SU-DHL-6 (cell line): ENCODE measurements at regions not wholly inside any gene's neighbourhood (a gene's known extent, or its start where the extent isn't known, plus 50 kb on each side); places are given as distances from the start of the nearest gene placed in this dataset.

Experiments
- H2AFZ ChIP-seq: fragments of 200-600 bp; sonication (generic); 2 replicates; pipeline ENCODE4 v1.6.1; 2014; ENCODE audit warnings: low read depth, mild to moderate bottlenecking, moderate library complexity, mixed read lengths, antibody characterized with exemption, low read length; ENCODE audit not compliant: severe bottlenecking
- H3F3A ChIP-seq: fragments of 200-600 bp; shearing (Covaris generic); 2 replicates; pipeline ENCODE4 v1.6.0; 2016; ENCODE audit warnings: antibody characterized with exemption, mild to moderate bottlenecking; ENCODE audit not compliant: insufficient read depth
- H3K27ac ChIP-seq: fragments of 200-600 bp; sonication (generic); 2 replicates; pipeline ENCODE4 v1.5.1; 2016; ENCODE audit warnings: low read depth, mild to moderate bottlenecking, low read length, moderate library complexity, mixed read lengths
- H3K27me3 ChIP-seq: fragments of 200-600 bp; sonication (generic), shearing (Covaris generic); 2 replicates; pipeline ENCODE4 v1.6.0; 2014; ENCODE audit warnings: mild to moderate bottlenecking, low read length
- H3K36me3 ChIP-seq: fragments of 200-600 bp; sonication (generic); 2 replicates; pipeline ENCODE4 v1.6.1; 2014; ENCODE audit warnings: mild to moderate bottlenecking, low read length, mixed read lengths
- H3K4me2 ChIP-seq: fragments of 300-600, 200-600 bp; shearing (Covaris generic), sonication (generic); 2 replicates; pipeline ENCODE4 v1.6.0; 2014; ENCODE audit warnings: low read length, low read depth, mild to moderate bottlenecking; ENCODE audit not compliant: poor library complexity, severe bottlenecking
- H3K4me3 ChIP-seq: fragments of 200-600 bp; sonication (generic); 2 replicates; pipeline ENCODE4 v1.5.1; 2014; ENCODE audit warnings: antibody characterized with exemption, low read length, mild to moderate bottlenecking, mixed read lengths; ENCODE audit not compliant: insufficient read depth, poor library complexity, severe bottlenecking
- H3K79me2 ChIP-seq: fragments of 200-600 bp; sonication (generic); 2 replicates; pipeline ENCODE4 v1.6.1; 2014; ENCODE audit warnings: mild to moderate bottlenecking, low read length, moderate library complexity; ENCODE audit not compliant: insufficient read depth
- H3K9ac ChIP-seq: fragments of 200-600 bp; sonication (generic); 2 replicates; pipeline ENCODE4 v1.7.0; 2014; ENCODE audit warnings: mild to moderate bottlenecking, low read length
- H3K9me2 ChIP-seq: fragments of 200-600 bp; sonication (generic); replicated peaks from 2 replicates; pipeline ENCODE4 v1.6.1; 2014; ENCODE audit warnings: low read length; ENCODE audit not compliant: insufficient read depth
- H3K9me3 ChIP-seq: fragments of 200-600 bp; sonication (generic); 2 replicates; pipeline ENCODE4 v1.6.1; 2014; ENCODE audit warnings: low read length, mixed read lengths; ENCODE audit not compliant: insufficient read depth
- H4K20me1 ChIP-seq: fragments of 200-600 bp; sonication (generic); 2 replicates; pipeline ENCODE4 v1.6.1; 2014; ENCODE audit warnings: low read depth, mild to moderate bottlenecking, antibody characterized with exemption, low read length, moderate library complexity, mixed read lengths
- EZH2phosphoT487 ChIP-seq: fragments of 200-600 bp; sonication (generic), shearing (Covaris generic); conservative IDR thresholded peaks from 2 replicates; pipeline ENCODE4 v1.6.1; 2018; ENCODE audit warnings: mild to moderate bottlenecking, antibody characterized with exemption, low read length, moderate library complexity, mixed read lengths
- TF ChIP-seq, protein P1 (sequence below): fragments of 200-600 bp; sonication (generic); IDR thresholded peaks from one replicate; pipeline ENCODE4 v1.5.1; 2017; ENCODE audit warnings: antibody characterized with exemption, mild to moderate bottlenecking, low read length, moderate library complexity; ENCODE audit not compliant: insufficient read depth, poor library complexity, severe bottlenecking

DNA sequence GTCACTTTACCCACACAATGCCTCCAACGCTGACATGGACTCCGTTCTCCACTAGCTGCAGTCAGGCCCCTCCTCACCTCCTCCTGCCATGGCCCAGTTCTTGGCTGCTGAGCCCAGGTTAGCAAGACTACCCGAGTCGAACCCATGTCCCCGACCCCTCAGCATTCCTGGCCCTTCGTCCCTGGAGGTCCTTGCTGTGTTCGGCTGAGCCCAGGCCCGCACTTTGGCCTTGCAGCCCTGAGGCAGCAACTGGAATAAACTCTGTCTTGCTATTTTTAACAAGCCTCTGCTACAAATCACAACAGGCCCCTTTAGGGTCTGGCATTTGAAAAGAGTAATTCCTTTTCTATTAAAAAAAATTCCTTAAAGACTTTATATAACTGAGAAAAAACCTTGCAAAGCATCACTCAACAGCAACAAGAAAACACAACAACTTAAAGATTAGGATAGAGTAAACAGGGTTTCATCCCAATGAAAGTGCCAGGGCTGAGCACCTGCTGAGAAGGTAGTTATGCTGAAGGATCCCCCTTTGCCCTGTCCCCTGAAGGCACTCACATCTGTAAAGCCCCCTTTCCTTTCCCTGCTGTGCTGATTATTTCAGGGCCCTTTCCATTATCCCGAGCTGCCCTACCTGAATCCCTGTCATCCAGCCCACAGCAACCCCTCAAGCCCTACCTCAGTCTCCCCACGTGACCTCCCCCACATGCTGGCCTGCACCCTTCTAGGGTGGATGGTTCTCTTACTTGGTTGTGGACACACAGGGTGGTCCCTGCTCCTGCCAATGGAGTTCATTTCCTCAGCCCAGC lies 120.0 kb upstream of the SNTG2 start:
- Histone ChIP-seq H3K9ac (no peak overlapping the region), H3K4me3 (no peak overlapping the region), H3K27me3 (no peaks in the 10 kb centered on the region), H3K36me3 (no peaks in the 10 kb centered on the region), H3K27ac (no peak overlapping the region), H3K9me3 (no peaks in the 10 kb centered on the region), H3K79me2 (no peaks in the 10 kb centered on the region), H3K9me2 (no peaks in the 10 kb centered on the region), H2AFZ (no peak overlapping the region), H4K20me1 (no peaks in the 10 kb centered on the region), H3F3A (no peaks in the 10 kb centered on the region), H3K4me2 (no peak overlapping the region)
- no peak for TF ChIP-seq EZH2phosphoT487
- TF ChIP-seq, protein P1, sequence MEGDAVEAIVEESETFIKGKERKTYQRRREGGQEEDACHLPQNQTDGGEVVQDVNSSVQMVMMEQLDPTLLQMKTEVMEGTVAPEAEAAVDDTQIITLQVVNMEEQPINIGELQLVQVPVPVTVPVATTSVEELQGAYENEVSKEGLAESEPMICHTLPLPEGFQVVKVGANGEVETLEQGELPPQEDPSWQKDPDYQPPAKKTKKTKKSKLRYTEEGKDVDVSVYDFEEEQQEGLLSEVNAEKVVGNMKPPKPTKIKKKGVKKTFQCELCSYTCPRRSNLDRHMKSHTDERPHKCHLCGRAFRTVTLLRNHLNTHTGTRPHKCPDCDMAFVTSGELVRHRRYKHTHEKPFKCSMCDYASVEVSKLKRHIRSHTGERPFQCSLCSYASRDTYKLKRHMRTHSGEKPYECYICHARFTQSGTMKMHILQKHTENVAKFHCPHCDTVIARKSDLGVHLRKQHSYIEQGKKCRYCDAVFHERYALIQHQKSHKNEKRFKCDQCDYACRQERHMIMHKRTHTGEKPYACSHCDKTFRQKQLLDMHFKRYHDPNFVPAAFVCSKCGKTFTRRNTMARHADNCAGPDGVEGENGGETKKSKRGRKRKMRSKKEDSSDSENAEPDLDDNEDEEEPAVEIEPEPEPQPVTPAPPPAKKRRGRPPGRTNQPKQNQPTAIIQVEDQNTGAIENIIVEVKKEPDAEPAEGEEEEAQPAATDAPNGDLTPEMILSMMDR = no peak

DNA sequence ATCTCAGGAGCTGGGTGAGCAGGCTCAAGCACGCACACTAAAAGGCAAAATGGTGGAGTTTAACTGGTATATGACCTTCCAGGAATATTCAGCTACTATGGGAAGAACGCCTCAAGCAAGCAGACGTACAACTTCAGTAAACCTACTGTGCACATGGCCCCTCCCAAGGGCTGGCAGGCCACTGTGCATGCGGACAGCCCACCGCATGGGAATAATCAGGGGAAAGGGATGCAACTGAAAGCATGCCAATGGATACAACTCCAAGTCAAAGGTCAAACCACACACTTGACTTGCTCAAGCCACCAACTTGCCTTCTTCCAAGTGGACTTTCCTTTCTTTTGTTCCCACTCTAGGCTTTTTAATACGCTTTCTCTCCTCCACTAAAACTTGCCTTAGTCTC lies 121.6 kb upstream of the SNTG2 start:
- Histone ChIP-seq H3K27ac (no peak overlapping the region), H2AFZ (no peak overlapping the region), H3K36me3 (no peaks in the 10 kb centered on the region), H3K4me2 (no peak overlapping the region), H3K27me3 (no peaks in the 10 kb centered on the region), H3K9ac (no peak overlapping the region), H3K79me2 (no peaks in the 10 kb centered on the region), H3K9me2 (no peaks in the 10 kb centered on the region), H3K9me3 (no peaks in the 10 kb centered on the region), H4K20me1 (no peaks in the 10 kb centered on the region), H3K4me3 (no peak overlapping the region), H3F3A (no peaks in the 10 kb centered on the region)
- TF ChIP-seq, protein P1 = no peak
- TF ChIP-seq EZH2phosphoT487 = no peak

DNA sequence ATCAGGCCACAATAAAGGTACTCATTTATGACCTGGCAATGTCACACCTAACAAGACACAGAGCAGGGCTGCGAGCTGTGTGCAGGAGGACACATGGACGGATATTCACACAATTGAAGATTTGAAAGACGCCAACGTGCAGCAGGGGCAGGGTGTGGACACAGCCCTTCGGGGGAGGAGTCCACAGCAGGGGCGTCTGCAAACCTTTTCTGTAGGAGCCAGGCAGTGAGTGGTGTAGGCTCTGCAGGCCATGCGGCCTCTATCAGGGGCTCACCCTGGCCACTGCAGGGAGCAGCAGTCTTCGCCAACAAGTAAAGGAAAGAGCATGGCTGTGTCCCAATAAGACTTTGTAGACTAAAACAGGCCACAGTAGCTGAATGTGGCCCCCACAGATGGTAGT lies 125.7 kb upstream of the SNTG2 start:
- no peak overlapping the region for H3K4me2 ChIP-seq
- no peaks in the 10 kb centered on the region for H3F3A ChIP-seq
- no peak overlapping the region for H3K27ac ChIP-seq
- H3K79me2 ChIP-seq = no peaks in the 10 kb centered on the region
- TF ChIP-seq, protein P1 = no peak
- TF ChIP-seq EZH2phosphoT487 = no peak
- H3K9me3 ChIP-seq = no peaks in the 10 kb centered on the region
- no peaks in the 10 kb centered on the region for H3K9me2 ChIP-seq
- H3K9ac ChIP-seq = no peak overlapping the region
- no peak overlapping the region for H3K4me3 ChIP-seq
- no peaks in the 10 kb centered on the region for H4K20me1 ChIP-seq
- H3K27me3 ChIP-seq = no peaks in the 10 kb centered on the region
- H2AFZ ChIP-seq = no peak overlapping the region
- H3K36me3 ChIP-seq = no peaks in the 10 kb centered on the region
